Chondrocyte (in vitro differentiated cells): ENCODE measurements at regions not wholly inside any gene's neighbourhood (a gene's known extent, or its start where the extent isn't known, plus 50 kb on each side); places are given as distances from the start of the nearest gene placed in this dataset.

Source experiments
- DNase-seq: peaks from one replicate; pipeline ENCODE4 v3.0.0; 2021; ENCODE audit warnings: mixed read lengths, low spot score
- H3K27ac Mint-ChIP-seq: one replicate; pipeline ENCODE4 v1.8.0; 2021; ENCODE audit warnings: mild to moderate bottlenecking, moderate library complexity, mixed read lengths; ENCODE audit not compliant: unreplicated experiment
- H3K27me3 Mint-ChIP-seq: 2 replicates; pipeline ENCODE4 v1.8.0; 2021; ENCODE audit warnings: low read depth, mixed read lengths
- H3K36me3 Mint-ChIP-seq: 2 replicates; pipeline ENCODE4 v1.8.0; 2021; ENCODE audit warnings: low read depth, mixed read lengths
- H3K4me1 Mint-ChIP-seq: 2 replicates; pipeline ENCODE4 v1.8.0; 2021; ENCODE audit warnings: low read depth, mild to moderate bottlenecking, mixed read lengths
- H3K4me3 Mint-ChIP-seq: one replicate; pipeline ENCODE4 v1.8.0; 2021; ENCODE audit warnings: mild to moderate bottlenecking, moderate library complexity, mixed read lengths; ENCODE audit not compliant: unreplicated experiment
- H3K9me3 Mint-ChIP-seq: 2 replicates; pipeline ENCODE4 v1.8.0; 2021; ENCODE audit warnings: low read depth, mixed read lengths
- TF ChIP-seq, protein P1 (sequence below): fragments of 200-600 bp; sonication (generic); IDR thresholded peaks from 2 replicates; pipeline ENCODE4 v1.5.0; 2021; ENCODE audit warnings: antibody characterized with exemption, mild to moderate bottlenecking, moderate library complexity

- Mint-ChIP-seq H3K27ac (no peak overlapping the region), H3K4me3 (no peak overlapping the region), H3K36me3 (no peaks in the 10 kb centered on the region), H3K27me3 (no peaks in the 10 kb centered on the region), H3K4me1 (no peaks in the 10 kb centered on the region), H3K9me3 (peaks cover 16% of the 10 kb centered on the region)
- DNase-seq: no peak
- TF ChIP-seq, protein P1, sequence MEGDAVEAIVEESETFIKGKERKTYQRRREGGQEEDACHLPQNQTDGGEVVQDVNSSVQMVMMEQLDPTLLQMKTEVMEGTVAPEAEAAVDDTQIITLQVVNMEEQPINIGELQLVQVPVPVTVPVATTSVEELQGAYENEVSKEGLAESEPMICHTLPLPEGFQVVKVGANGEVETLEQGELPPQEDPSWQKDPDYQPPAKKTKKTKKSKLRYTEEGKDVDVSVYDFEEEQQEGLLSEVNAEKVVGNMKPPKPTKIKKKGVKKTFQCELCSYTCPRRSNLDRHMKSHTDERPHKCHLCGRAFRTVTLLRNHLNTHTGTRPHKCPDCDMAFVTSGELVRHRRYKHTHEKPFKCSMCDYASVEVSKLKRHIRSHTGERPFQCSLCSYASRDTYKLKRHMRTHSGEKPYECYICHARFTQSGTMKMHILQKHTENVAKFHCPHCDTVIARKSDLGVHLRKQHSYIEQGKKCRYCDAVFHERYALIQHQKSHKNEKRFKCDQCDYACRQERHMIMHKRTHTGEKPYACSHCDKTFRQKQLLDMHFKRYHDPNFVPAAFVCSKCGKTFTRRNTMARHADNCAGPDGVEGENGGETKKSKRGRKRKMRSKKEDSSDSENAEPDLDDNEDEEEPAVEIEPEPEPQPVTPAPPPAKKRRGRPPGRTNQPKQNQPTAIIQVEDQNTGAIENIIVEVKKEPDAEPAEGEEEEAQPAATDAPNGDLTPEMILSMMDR: no peak
These were observed 283.3 kb upstream of the GRM7 start for GRCh38 chr3:6577584-6577983.

DNA sequence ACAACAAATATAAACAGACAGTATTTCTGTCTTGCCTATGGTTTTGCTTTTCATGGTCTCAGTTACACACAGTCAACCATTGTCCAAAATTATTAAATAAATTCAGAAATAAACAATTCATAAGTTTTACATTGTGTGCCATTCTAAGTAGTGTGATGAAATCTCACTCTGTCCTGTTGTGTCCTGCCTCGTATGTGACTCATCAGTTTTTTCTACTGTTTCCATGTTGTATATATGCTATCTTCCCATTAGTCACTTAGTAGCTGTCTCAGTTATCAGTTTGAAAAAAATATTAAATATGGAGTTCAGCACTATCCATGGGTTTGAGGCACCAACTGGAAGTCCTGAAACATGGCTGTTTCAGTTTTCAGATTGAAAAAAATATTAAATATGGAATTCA is 282.4 kb upstream of the GRM7 start:
- no peaks in the 10 kb centered on the region for H3K36me3 Mint-ChIP-seq
- H3K4me3 Mint-ChIP-seq: no peak overlapping the region
- no peaks in the 10 kb centered on the region for H3K4me1 Mint-ChIP-seq
- DNase-seq: no peak
- H3K9me3 Mint-ChIP-seq: peaks cover 16% of the 10 kb centered on the region
- H3K27me3 Mint-ChIP-seq: no peaks in the 10 kb centered on the region
- H3K27ac Mint-ChIP-seq: no peak overlapping the region
- TF ChIP-seq, protein P1: no peak

GRCh38 chr3:6580808-6581207 is 280.1 kb upstream of the GRM7 start:
- H3K4me3 Mint-ChIP-seq: no peak overlapping the region
- TF ChIP-seq, protein P1: no peak
- H3K4me1 Mint-ChIP-seq: no peaks in the 10 kb centered on the region
- peaks cover 16% of the 10 kb centered on the region for H3K9me3 Mint-ChIP-seq
- no peak for DNase-seq
- H3K36me3 Mint-ChIP-seq: no peaks in the 10 kb centered on the region
- H3K27me3 Mint-ChIP-seq: no peaks in the 10 kb centered on the region
- H3K27ac Mint-ChIP-seq: no peak overlapping the region

DNA sequence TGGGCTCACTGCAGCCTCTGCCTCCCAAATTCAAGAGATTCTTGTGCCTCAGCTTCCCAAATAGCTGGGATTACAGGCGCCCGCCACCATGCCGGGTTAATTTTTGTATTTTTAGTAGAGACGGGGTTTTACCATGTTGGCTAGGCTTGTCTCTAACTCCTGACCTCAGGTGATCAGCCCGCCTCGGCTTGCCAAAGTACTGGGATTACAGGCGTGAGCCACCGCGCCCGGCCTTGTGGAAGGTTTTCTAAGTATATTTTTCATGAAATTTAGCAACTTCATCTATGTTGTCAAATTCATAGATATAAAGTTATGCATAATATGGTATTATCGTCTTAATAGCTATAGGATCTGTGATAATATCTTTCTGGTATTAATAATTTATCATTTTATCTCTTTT is 275.6 kb upstream of the GRM7 start:
- Mint-ChIP-seq H3K36me3 (no peaks in the 10 kb centered on the region), H3K4me3 (no peak overlapping the region), H3K4me1 (no peaks in the 10 kb centered on the region), H3K27me3 (no peaks in the 10 kb centered on the region), H3K9me3 (peaks cover 18% of the 10 kb centered on the region), H3K27ac (no peak overlapping the region)
- DNase-seq: no peak
- TF ChIP-seq, protein P1: no peak

- DNase-seq: no peak
- Mint-ChIP-seq H3K27me3 (no peaks in the 10 kb centered on the region), H3K9me3 (peaks cover 16% of the 10 kb centered on the region), H3K27ac (no peak overlapping the region), H3K4me3 (no peak overlapping the region), H3K36me3 (no peaks in the 10 kb centered on the region), H3K4me1 (no peaks in the 10 kb centered on the region)
- TF ChIP-seq, protein P1: no peak
These were observed 260.7 kb upstream of the GRM7 start for GRCh38 chr3:6600237-6600636.
